Renal pelvis (tissue), 1 donor: ENCODE measurements at regions not wholly inside any gene's neighbourhood (a gene's known extent, or its start where the extent isn't known, plus 50 kb on each side); places are given as distances from the start of the nearest gene placed in this dataset.

Experiments used
- DNase-seq: peaks from one replicate; pipeline ENCODE4 v3.0.0-alpha.2; 2013

- no peak for DNase-seq
Observed at GRCh38 chr2:147711031-147711430, 133.8 kb upstream of the ACVR2A start.

DNA sequence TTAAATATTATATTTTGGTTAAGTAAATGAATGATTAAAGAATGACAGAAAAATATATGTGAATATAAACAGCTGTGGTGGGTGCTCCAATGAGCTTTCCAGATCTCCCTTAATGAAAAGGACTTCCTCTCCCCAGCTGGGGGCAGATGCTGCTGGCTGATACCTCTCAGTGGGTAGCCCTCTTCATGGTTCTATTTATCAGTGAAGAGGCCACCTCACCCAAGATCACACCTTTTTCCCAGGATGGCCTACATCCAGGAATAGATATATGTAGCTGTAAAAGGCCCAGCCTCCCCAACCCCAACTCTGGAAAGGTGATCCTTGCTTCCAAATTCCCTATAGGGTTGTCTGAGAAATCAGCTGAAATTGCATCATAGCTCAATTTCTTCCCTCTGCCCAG is 135.2 kb upstream of the ACVR2A start:
- no peak for DNase-seq

DNA sequence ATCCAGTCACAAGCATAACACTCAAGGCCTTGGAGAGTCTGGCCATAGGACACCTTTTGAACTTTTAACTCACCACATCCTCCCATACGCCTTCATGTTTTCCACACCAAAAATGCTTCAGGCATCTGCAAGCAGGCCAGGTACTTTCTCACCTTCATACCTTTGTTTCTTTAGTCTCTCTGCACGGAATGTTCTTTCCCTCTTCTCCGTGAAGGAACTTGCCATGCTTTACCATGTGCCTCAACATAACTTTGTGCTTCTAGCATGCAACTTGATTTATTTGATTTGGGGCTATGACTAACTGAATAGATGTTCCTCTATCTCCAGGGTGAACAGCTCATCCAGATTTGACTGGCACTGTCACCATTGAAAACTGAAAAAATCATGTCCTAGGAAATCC is 141.7 kb upstream of the ACVR2A start:
- no peak for DNase-seq

DNA sequence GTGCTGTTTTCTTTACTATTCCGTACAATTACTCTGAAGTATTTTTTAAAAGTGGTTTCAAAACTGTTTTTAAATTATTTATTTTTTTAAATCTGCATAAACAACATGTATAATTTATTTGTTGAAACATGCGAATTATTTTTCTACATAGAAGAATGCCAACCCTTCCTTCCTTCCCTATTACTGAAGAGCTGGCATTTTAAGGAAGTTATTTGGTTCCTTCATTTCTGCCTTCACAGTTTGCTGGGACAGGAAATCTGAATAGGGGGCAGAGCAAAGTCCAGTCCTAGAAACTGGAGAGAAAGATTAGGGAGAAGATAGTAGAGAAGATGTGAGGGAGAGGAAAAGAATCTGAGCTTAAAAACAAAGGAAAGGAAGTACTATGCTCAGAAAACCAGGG is 146.7 kb upstream of the ACVR2A start:
- no peak for DNase-seq

- no peak for DNase-seq
Observed at GRCh38 chr2:147696426-147696825, 148.4 kb upstream of the ACVR2A start.

GRCh38 chr2:147689220-147689909 is 155.5 kb upstream of the ACVR2A start:
- DNase-seq, result no peak

- no peak for DNase-seq
Observed at GRCh38 chr2:147688242-147688641, 156.6 kb upstream of the ACVR2A start.

DNA sequence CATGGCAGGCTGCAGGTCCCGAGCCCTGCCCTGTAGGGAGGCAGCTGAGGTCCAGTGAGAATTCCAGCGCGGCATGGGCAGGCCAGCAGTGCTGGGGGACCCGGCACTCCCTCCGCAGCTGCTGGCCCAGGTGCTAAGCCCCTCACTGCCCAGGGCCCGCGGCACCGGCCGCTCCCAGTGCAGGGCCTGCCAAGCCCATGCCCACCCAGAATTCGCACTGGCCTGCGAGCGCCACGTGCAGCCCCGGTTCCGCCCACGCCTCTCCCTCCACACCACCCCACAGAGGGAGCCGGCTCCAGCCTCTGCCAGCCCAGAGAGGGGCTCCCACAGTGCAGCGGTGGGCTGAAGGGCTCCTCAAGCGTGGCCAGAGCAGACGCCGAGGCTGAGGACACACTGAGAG is 158.5 kb upstream of the ACVR2A start:
- no peak for DNase-seq

DNA sequence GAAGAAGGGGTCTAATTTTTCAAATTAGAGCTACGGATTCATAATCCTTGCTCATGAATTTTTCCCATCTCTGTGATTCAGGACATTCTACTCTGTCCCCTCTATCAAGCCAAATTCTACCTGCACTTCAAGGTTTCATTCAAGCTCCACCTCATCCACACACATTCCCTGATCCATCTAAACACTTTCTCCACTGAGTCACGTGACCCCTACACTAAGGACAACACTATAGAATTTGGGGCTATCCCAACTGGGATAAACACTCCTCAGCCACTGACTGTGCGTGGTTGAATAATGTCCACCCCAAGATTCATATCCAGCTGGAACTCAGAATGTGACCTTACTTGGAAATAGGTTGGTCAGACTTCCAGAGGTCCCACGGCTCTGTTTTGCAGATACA is 159.9 kb upstream of the ACVR2A start:
- DNase-seq, result no peak

DNA sequence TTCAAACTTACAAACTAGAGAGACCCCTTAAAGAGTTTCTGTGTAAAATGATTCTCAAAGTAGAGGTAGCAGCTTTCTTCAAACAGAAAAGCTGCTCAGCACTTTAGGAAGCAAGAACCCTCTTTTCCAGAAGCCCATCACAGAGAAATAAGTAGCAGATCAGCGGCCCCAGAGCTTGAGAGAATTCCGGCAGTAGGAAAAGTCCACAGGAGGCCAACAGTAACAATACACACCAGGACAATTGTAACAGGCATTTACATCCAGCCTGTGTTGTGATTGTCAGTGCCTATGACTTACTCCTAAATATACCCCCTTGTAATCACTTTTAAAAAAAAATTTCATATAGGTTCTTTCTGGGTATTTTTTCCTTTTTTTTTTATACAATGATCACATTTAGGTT is 161.4 kb upstream of the ACVR2A start:
- no peak for DNase-seq

DNA sequence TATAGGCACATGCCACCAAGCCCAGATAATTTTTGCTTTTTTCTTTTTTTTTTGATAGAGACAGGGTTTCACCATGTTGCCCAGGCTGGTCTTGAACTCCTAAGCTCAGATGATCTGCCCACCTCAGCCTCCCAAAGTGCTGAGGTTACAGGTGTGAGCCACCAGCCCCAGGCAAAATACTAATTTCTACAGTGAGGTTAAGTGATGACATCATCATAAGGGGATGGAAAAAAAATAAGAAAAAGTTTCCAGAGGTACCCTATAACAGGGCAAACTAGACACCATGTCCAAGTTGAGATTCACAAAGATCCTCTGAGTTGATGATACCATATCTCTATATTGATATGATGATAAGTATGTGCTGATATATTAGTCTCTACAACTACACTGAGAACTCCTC is 163.7 kb upstream of the ACVR2A start:
- DNase-seq, result no peak

DNA sequence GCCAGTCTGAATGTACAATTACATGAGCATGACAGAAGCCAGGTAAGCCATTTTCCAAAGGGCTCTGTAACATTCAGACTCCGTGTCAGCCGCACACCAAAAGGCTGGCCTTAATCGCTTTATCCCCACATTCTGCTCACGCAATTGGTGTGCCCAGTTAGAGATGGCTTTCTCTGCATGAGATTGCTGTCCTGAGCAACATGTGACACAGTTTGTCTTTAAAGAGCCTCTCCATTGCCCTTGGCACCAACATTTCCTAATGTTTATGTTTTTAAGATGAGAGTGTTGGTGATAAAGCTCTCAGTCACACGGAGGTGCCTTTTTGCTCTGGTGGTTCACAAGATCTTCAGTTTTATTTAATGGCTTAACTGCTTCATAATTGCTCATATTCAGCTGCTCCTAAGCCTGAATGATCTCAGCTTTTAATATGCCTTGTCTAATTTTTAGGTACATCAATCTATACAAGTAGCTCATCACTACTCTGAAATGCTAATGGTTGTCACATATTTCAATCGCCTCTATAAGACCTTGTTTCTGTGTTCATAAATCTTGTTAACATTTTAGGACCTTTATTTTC is 164.8 kb upstream of the ACVR2A start:
- DNase-seq, result no peak

- DNase-seq, result no peak
Observed at GRCh38 chr2:147679191-147679954, 165.5 kb upstream of the ACVR2A start.

GRCh38 chr2:147665105-147665504 is 179.7 kb upstream of the ACVR2A start:
- DNase-seq, result no peak

GRCh38 chr2:147663962-147664361 is 180.9 kb upstream of the ACVR2A start:
- DNase-seq, result no peak

DNA sequence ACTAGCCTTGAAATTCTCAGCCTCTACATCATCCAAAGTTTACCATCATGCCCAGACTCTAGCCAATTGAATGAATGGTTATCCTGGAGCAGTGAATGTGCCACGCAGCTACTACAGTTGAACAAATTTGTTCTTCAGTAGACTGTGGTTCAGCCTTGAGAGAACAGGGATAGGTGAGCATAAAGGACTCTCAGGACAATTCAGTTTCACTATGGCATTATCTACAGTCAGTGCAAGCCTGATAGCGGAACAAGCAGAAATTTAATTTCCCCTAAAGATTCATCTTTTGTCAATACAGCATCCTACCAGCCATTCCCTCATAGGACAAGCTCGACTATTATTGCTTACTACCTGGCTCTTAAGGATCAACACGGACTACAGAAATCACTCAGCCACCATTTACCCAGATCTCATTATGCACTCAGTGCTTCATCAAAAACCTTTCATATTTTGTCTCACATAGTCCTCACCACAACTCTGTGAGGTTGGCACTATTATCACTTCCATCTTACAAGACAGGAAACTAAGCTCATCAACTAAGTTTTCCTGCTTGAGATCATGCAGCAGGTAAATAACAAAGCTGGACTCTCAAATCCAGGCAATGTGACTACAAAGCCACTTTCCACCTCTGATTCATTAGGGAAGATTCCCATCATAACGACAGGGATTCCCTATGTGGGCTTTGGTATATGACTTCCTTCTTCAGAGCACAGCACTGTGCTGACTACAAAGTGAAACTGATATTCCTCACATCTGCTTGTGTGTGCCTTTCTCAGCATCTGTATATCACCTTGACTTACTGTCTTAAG is 181.5 kb upstream of the ACVR2A start:
- no peak for DNase-seq

DNA sequence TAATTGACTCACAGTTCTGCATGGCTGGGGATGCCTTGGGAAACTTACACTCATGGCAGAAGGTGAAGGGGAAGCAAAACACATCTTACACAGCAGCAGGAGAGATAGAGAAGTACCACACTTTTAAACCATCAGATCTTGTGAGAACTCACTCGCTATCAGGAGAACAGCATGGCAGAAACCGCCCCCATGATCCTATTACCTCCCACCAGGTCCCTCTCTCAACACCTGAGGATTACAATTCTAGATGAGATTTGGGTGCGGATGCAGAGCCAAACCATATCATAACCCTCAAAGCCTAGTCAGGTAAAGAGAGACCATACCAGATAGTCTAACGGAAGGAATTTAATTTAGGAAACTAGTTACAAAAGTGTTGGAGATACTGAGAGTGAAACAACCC is 182.6 kb upstream of the ACVR2A start:
- no peak for DNase-seq

DNA sequence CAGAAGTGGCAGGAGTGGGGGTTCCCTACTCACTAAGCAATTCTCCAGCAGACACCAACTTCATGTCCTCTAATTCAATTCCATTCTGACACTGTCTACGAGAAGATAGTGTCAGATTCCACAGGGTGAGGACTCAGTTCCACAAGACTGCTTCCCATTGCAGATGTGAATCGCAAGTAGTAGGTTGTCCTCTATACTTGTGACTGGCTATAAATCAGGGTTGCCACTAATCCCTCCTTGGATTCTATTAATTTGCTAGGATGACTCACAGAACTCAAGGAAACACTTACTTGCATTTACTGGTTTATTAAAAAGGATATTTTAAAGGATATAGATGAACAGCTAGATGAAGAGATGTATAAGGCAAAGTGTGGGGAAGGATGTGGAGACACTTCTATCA is 184.1 kb upstream of the ACVR2A start:
- no peak for DNase-seq

GRCh38 chr2:147659051-147659450 is 185.8 kb upstream of the ACVR2A start:
- DNase-seq, result no peak

GRCh38 chr2:147657086-147658000 is 187.5 kb upstream of the ACVR2A start:
- DNase-seq, result no peak

- no peak for DNase-seq
Observed at GRCh38 chr2:147649998-147650397, 194.8 kb upstream of the ACVR2A start.
